Mesendoderm (in vitro differentiated cells): ENCODE measurements at regions not wholly inside any gene's neighbourhood (a gene's known extent, or its start where the extent isn't known, plus 50 kb on each side); places are given as distances from the start of the nearest gene placed in this dataset.

Experiments used
- DNase-seq: peaks from one replicate; pipeline ENCODE4 v3.0.0; 2013
- H2AK5ac ChIP-seq: 2 replicates; pipeline ENCODE4 v1.6.1; 2013; ENCODE audit warnings: low read length, inconsistent platforms
- H2BK120ac ChIP-seq: 2 replicates; pipeline ENCODE4 v1.6.1; 2013; ENCODE audit warnings: low read depth, mild to moderate bottlenecking, low read length, moderate library complexity, mixed read lengths
- H2BK15ac ChIP-seq: replicated peaks from 2 replicates; pipeline ENCODE4 v1.6.1; 2013; ENCODE audit warnings: low read depth, mild to moderate bottlenecking, moderate library complexity
- H2BK5ac ChIP-seq: 2 replicates; pipeline ENCODE4 v1.6.1; 2013; ENCODE audit warnings: low read length, inconsistent platforms
- H3K18ac ChIP-seq: 2 replicates; pipeline ENCODE4 v1.6.1; 2013; ENCODE audit warnings: mild to moderate bottlenecking, low read length, mixed read lengths
- H3K23ac ChIP-seq: one replicate; pipeline ENCODE4 v1.6.1; 2013; ENCODE audit warnings: low read length
- H3K27ac ChIP-seq: 2 replicates; pipeline ENCODE4 v1.5.1; 2013; ENCODE audit warnings: low read depth, mild to moderate bottlenecking, inconsistent platforms, low read length, moderate library complexity
- H3K27me3 ChIP-seq: 2 replicates; pipeline ENCODE4 v1.6.1; 2013; ENCODE audit warnings: low read length, control low read depth, mild to moderate bottlenecking, inconsistent platforms; ENCODE audit not compliant: insufficient read depth, poor library complexity
- H3K36me3 ChIP-seq: 2 replicates; pipeline ENCODE4 v1.6.1; 2013; ENCODE audit warnings: low read length, inconsistent platforms; ENCODE audit not compliant: control insufficient read depth, insufficient read depth
- H3K4ac ChIP-seq: one replicate; pipeline ENCODE4 v1.6.1; 2013; ENCODE audit warnings: low read depth, mild to moderate bottlenecking, low read length, moderate library complexity
- H3K4me1 ChIP-seq: 2 replicates; pipeline ENCODE4 v1.6.1; 2013; ENCODE audit warnings: low read depth, low read length, inconsistent platforms; ENCODE audit not compliant: control insufficient read depth
- H3K4me2 ChIP-seq: 2 replicates; pipeline ENCODE4 v1.6.1; 2013; ENCODE audit warnings: low read length
- H3K4me3 ChIP-seq: 2 replicates; pipeline ENCODE4 v1.5.1; 2013; ENCODE audit warnings: mild to moderate bottlenecking, low read length
- H3K56ac ChIP-seq: one replicate; pipeline ENCODE4 v1.6.1; 2013; ENCODE audit warnings: low read length
- H3K79me1 ChIP-seq: 2 replicates; pipeline ENCODE4 v1.6.1; 2013; ENCODE audit warnings: low read length, inconsistent platforms
- H3K79me2 ChIP-seq: 2 replicates; pipeline ENCODE4 v1.6.1; 2013; ENCODE audit warnings: mild to moderate bottlenecking, low read length; ENCODE audit not compliant: control insufficient read depth, insufficient read depth
- H3K9ac ChIP-seq: 2 replicates; pipeline ENCODE4 v1.6.1; 2013; ENCODE audit warnings: low read length, inconsistent platforms
- H4K5ac ChIP-seq: one replicate; pipeline ENCODE4 v1.6.1; 2013; ENCODE audit warnings: low read length
- H4K8ac ChIP-seq: one replicate; pipeline ENCODE4 v1.6.1; 2013; ENCODE audit warnings: low read depth, mild to moderate bottlenecking, control low read depth, low read length, moderate library complexity
- whole genome bisulfite sequencing: extraction: QIAGEN DNeasy Blood & Tissue Kit; methylation state at CpG from one replicate; pipeline ENCODE4 v1.1.7; 2013; ENCODE audit warnings: low lambda C conversion rate, missing lambda C conversion rate; ENCODE audit not compliant: insufficient coverage; ENCODE audit errors: extremely low coverage; 5-methylcytosine and 5-hydroxymethylcytosine counted together

DNA sequence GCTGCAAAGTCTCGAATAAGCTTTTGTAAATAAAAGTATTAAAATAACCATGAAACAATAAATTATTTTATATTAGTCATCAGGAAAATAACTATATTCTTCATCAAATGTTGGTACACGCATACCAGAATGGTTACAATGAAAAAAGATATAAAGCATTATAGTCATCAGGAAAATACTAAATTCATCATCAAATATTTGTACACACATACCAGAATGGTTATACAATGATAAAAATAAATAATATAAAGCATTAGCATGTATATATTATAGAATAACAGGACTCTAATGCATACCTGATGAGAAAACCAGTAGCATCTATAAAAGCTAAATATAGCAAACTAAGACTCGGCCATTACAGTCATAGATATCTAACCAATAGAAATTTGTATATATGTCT is 202.9 kb downstream of the TRAM1L1 start:
- no peak overlapping the region for H3K27ac ChIP-seq
- no peak for DNase-seq
- no CpG with 5 or more reads among the region's 3 CpGs for WGBS
- no peak overlapping the region for H3K4ac ChIP-seq
- no peak overlapping the region for H4K5ac ChIP-seq
- no peaks in the 10 kb centered on the region for H3K27me3 ChIP-seq
- H3K79me2 ChIP-seq, result no peaks in the 10 kb centered on the region
- H2BK5ac ChIP-seq, result no peak overlapping the region
- no peak overlapping the region for H3K4me2 ChIP-seq
- no peak overlapping the region for H3K56ac ChIP-seq
- no peak overlapping the region for H3K18ac ChIP-seq
- no peak overlapping the region for H2AK5ac ChIP-seq
- no peaks in the 10 kb centered on the region for H3K79me1 ChIP-seq
- H3K4me1 ChIP-seq, result no peaks in the 10 kb centered on the region
- H3K23ac ChIP-seq, result no peak overlapping the region
- no peak overlapping the region for H2BK15ac ChIP-seq
- no peak overlapping the region for H2BK120ac ChIP-seq
- H3K9ac ChIP-seq, result no peak overlapping the region
- no peaks in the 10 kb centered on the region for H3K36me3 ChIP-seq
- H3K4me3 ChIP-seq, result no peak overlapping the region
- no peak overlapping the region for H4K8ac ChIP-seq

DNA sequence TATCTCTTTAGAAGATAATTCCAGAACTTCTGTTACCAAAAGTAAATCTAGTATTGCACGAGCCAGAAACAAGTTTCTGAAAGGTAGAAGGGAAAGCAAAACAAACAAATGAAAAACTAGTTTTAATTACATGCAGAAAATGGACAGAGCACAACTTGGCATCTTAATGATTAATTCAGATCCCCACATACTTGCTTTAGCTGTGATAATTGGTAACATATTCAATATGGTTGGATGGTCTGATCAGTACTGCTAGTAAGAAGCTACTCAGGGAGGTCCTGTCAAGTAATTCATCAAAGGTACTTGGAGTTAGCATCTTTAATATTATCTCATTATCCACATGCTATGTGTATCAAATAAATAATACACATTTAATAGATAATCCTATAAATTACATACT is 204.3 kb downstream of the TRAM1L1 start:
- no peak overlapping the region for H2BK15ac ChIP-seq
- no peak overlapping the region for H3K27ac ChIP-seq
- no peak overlapping the region for H3K9ac ChIP-seq
- no peaks in the 10 kb centered on the region for H3K4me1 ChIP-seq
- H3K79me1 ChIP-seq, result no peaks in the 10 kb centered on the region
- H2BK120ac ChIP-seq, result no peak overlapping the region
- no peaks in the 10 kb centered on the region for H3K36me3 ChIP-seq
- no peak overlapping the region for H4K8ac ChIP-seq
- H3K56ac ChIP-seq, result no peak overlapping the region
- no peak overlapping the region for H2AK5ac ChIP-seq
- H3K18ac ChIP-seq, result no peak overlapping the region
- no CpG with 5 or more reads among the region's 1 CpG for WGBS
- no peak overlapping the region for H3K4me3 ChIP-seq
- no peak overlapping the region for H2BK5ac ChIP-seq
- H3K4me2 ChIP-seq, result no peak overlapping the region
- H3K79me2 ChIP-seq, result no peaks in the 10 kb centered on the region
- H3K23ac ChIP-seq, result no peak overlapping the region
- DNase-seq, result no peak
- no peak overlapping the region for H3K4ac ChIP-seq
- no peaks in the 10 kb centered on the region for H3K27me3 ChIP-seq
- H4K5ac ChIP-seq, result no peak overlapping the region

DNA sequence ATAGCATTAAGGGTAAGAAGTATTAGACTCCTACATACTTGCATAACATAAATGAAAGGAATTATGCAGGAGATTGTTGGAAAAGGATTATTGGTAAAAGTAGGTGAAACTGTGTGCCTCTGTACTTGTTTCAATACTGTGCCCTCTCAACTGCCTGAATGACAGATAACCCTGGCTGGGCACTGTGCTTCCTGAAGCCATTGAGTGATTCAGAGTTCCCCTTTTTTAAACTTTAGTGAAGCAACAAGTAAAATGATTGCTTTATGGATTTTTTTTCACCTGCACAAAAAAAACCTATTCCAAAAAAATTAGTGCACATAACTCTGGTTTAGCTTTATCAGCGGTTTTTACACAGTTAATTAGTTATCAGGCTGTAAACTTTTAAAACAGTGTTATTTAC is 204.8 kb downstream of the TRAM1L1 start:
- H3K4me3 ChIP-seq, result no peak overlapping the region
- no peak overlapping the region for H4K5ac ChIP-seq
- no peak overlapping the region for H4K8ac ChIP-seq
- H3K79me2 ChIP-seq, result no peaks in the 10 kb centered on the region
- no peak overlapping the region for H3K18ac ChIP-seq
- H2BK5ac ChIP-seq, result no peak overlapping the region
- H2BK15ac ChIP-seq, result no peak overlapping the region
- no peak overlapping the region for H3K9ac ChIP-seq
- no peak overlapping the region for H3K56ac ChIP-seq
- WGBS, result no CpG with 5 or more reads among the region's 1 CpG
- DNase-seq, result no peak
- no peak overlapping the region for H2AK5ac ChIP-seq
- H3K36me3 ChIP-seq, result no peaks in the 10 kb centered on the region
- H3K23ac ChIP-seq, result no peak overlapping the region
- H3K27ac ChIP-seq, result no peak overlapping the region
- H3K4me2 ChIP-seq, result no peak overlapping the region
- H3K4ac ChIP-seq, result no peak overlapping the region
- H3K4me1 ChIP-seq, result no peaks in the 10 kb centered on the region
- no peak overlapping the region for H2BK120ac ChIP-seq
- H3K27me3 ChIP-seq, result no peaks in the 10 kb centered on the region
- H3K79me1 ChIP-seq, result no peaks in the 10 kb centered on the region

DNA sequence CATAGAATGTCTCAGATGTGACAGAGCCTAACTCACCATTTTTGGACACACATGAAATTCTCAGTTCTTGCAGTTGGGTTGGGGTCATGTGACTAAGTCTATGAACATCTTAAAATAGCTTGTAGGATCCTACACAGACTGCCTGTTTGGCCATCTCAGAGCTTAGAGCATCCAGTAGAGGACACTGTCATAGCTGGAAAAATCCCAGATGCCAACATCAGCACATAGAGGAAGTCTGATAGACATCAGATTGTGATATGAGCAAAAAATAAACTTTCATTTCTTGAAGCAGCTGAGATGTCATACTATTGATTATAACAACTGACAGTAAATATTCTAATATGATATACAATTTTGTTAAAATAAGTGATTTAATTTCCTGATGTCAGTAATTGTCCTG is 207.1 kb downstream of the TRAM1L1 start:
- no peak overlapping the region for H3K56ac ChIP-seq
- H3K4me3 ChIP-seq, result no peak overlapping the region
- H3K27me3 ChIP-seq, result no peaks in the 10 kb centered on the region
- no peak overlapping the region for H3K23ac ChIP-seq
- no peaks in the 10 kb centered on the region for H3K79me2 ChIP-seq
- H2BK120ac ChIP-seq, result no peak overlapping the region
- H4K5ac ChIP-seq, result no peak overlapping the region
- H3K4me2 ChIP-seq, result no peak overlapping the region
- no peak overlapping the region for H3K18ac ChIP-seq
- no peaks in the 10 kb centered on the region for H3K36me3 ChIP-seq
- H4K8ac ChIP-seq, result no peak overlapping the region
- H3K79me1 ChIP-seq, result no peaks in the 10 kb centered on the region
- no peaks in the 10 kb centered on the region for H3K4me1 ChIP-seq
- H2AK5ac ChIP-seq, result no peak overlapping the region
- H2BK15ac ChIP-seq, result no peak overlapping the region
- no peak overlapping the region for H3K4ac ChIP-seq
- H3K9ac ChIP-seq, result no peak overlapping the region
- H2BK5ac ChIP-seq, result no peak overlapping the region
- no peak for DNase-seq
- no peak overlapping the region for H3K27ac ChIP-seq

DNA sequence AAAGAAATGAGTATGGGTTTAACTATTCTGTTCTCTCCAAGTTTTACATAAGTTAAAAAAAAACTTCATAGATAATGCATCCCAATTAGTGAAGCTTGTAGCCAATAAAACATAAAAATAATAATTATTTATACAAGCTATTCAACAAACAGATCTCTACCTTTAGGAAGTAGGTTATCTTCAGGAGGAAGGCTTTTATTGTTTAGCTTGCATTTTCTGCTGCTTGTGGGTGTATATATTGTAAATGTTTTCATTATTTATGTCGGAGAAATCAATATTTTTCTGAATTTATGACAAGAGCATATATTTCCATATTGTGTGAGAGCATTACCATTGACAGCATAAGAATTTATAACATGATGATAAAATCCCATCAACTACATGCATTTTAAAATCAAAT is 208.3 kb downstream of the TRAM1L1 start:
- Histone ChIP-seq H3K79me2 (no peaks in the 10 kb centered on the region), H3K18ac (no peak overlapping the region), H3K4ac (no peak overlapping the region), H3K4me3 (no peak overlapping the region), H3K27ac (no peak overlapping the region), H2AK5ac (no peak overlapping the region), H3K56ac (no peak overlapping the region), H3K23ac (no peak overlapping the region), H3K4me1 (no peaks in the 10 kb centered on the region), H3K27me3 (no peaks in the 10 kb centered on the region), H4K5ac (no peak overlapping the region), H2BK15ac (no peak overlapping the region), H2BK120ac (no peak overlapping the region), H3K9ac (no peak overlapping the region), H3K4me2 (no peak overlapping the region), H3K79me1 (no peaks in the 10 kb centered on the region), H3K36me3 (no peaks in the 10 kb centered on the region), H4K8ac (no peak overlapping the region), H2BK5ac (no peak overlapping the region)
- DNase-seq, result no peak
- no CpG with 5 or more reads among the region's 1 CpG for WGBS

DNA sequence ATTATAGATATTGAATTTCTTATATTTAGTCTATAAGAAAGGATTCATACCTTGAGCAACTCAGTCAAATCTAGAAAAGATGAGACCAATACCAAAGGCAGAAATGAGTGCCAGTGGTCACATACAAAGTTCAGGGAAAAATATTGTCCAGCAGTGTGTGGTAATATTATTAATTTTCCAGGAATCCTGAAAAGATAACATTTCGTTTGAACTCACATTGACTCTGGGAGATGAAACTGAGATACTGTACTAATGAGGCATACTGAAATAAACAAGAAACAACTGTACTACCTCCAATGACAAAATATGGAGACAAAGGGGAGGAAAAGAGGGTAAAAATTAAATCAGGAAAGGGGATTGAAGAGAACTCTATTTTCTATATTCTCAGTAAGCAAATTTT is 212.4 kb downstream of the TRAM1L1 start:
- Histone ChIP-seq H3K4ac (no peak overlapping the region), H4K8ac (no peak overlapping the region), H4K5ac (no peak overlapping the region), H3K27me3 (no peaks in the 10 kb centered on the region), H3K4me2 (no peak overlapping the region), H3K4me3 (no peak overlapping the region), H2BK120ac (no peak overlapping the region), H3K4me1 (no peaks in the 10 kb centered on the region), H2BK15ac (no peak overlapping the region), H2AK5ac (no peak overlapping the region), H2BK5ac (no peak overlapping the region), H3K79me1 (no peaks in the 10 kb centered on the region), H3K18ac (no peak overlapping the region), H3K9ac (no peak overlapping the region), H3K27ac (no peak overlapping the region), H3K36me3 (no peaks in the 10 kb centered on the region), H3K79me2 (no peaks in the 10 kb centered on the region), H3K23ac (no peak overlapping the region), H3K56ac (no peak overlapping the region)
- WGBS, result no CpG with 5 or more reads among the region's 1 CpG
- DNase-seq, result no peak
